ENCODE measurements at regions not wholly inside any gene's neighbourhood (a gene's known extent, or its start where the extent isn't known, plus 50 kb on each side); places are given as distances from the start of the nearest gene placed in this dataset.
A peak's percentile ranks its signal among the peaks of the same experiment; 100 is the strongest.

DNA sequence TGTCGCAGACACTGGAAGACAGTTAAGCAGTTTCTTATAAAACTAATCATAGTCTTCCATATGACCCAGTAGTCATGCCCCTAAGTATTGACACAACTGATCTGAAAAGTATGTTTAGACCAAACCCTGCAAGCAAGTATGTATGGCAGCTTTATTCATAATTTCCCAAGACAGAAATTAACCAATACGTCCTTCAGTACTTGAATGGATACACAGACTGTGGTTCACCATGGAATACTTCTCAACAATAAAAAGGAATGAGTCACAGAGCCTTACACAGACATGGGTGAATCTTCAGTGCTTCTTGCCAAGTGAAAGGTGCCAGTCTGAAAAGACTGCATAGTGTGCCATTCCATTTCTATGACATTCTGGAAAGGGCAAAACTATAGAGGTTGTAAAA is 50.2 kb upstream of the AKR1E2 start:
- Histone ChIP-seq H3K27ac (ENCODE audit: low read length) (no peak overlapping the region), H3K4me1 (ENCODE audit: control insufficient read depth in 1 of 2, extremely low read depth in 1 of 2, insufficient read depth in 2 of 2, low read length in 2 of 2) (no peaks in the 10 kb centered on the region), H3K36me3 (ENCODE audit: control insufficient read depth in 2 of 2, extremely low read depth in 1 of 2, insufficient read depth in 1 of 2, low read length in 1 of 2) (no peaks in the 10 kb centered on the region), H3K27me3 (replicated peaks in 1 of 2; ENCODE audit: control insufficient read depth in 2 of 2, extremely low read depth in 1 of 2, insufficient read depth in 2 of 2, low read length in 1 of 2) (no peaks in the 10 kb centered on the region), H3K4me3 (ENCODE audit: control insufficient read depth in 1 of 2, extremely low read depth in 1 of 2, low read length in 1 of 2) (no peak overlapping the region), H3K9me3 (no peaks in the 10 kb centered on the region)
- ChIA-PET CTCF (interaction anchor here in 1 of 2 donors (0.7 kb wide), 1 partner anchor 1496 kb away, joined by 4 read pairs; no protein-coding TSS in a partner anchor), POLR2A (no interaction called here)
- H3K9me3 Mint-ChIP-seq: no peaks in the 10 kb centered on the region
- ATAC-seq (replicated peaks in 1 of 4) (no peak), DNase-seq (no peak)
- 67% methylated on average over 1 of the region's 2 CpGs for whole genome bisulfite sequencing (ENCODE audit: insufficient coverage)
- H3K27ac Mint-ChIP-seq: no peak overlapping the region
- H3K27me3 Mint-ChIP-seq: peaks cover 28 to 47% of the 10 kb centered on the region in 2 donors
- H3K4me1 Mint-ChIP-seq: no peaks in the 10 kb centered on the region
- H3K4me3 Mint-ChIP-seq: no peak overlapping the region
- H3K36me3 Mint-ChIP-seq: no peaks in the 10 kb centered on the region

DNA sequence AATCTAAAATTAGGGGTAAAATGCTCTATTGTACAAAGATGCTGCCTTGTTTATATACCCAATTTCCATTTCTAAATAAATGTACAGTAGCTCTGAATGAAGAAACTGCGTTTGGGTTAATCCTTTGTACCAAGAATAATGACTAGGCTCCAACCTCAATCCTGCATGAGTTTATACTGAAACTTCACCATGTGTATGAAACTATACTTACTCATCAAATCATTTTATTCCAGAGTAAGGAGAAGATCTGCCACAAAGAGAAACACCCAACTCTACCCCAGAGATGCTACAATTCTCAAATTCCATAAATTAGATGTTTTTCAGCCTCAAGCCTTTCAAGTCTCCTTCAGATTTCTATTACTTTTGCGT is 53.8 kb upstream of the AKR1E2 start:
- peaks cover 38 to 45% of the 10 kb centered on the region in 2 donors for H3K27me3 Mint-ChIP-seq
- Histone ChIP-seq H3K4me1 (ENCODE audit: control insufficient read depth in 1 of 2, extremely low read depth in 1 of 2, insufficient read depth in 2 of 2, low read length in 2 of 2) (no peaks in the 10 kb centered on the region), H3K27ac (ENCODE audit: low read length) (no peak overlapping the region), H3K27me3 (replicated peaks in 1 of 2; ENCODE audit: control insufficient read depth in 2 of 2, extremely low read depth in 1 of 2, insufficient read depth in 2 of 2, low read length in 1 of 2) (no peaks in the 10 kb centered on the region), H3K36me3 (ENCODE audit: control insufficient read depth in 2 of 2, extremely low read depth in 1 of 2, insufficient read depth in 1 of 2, low read length in 1 of 2) (no peaks in the 10 kb centered on the region), H3K4me3 (ENCODE audit: control insufficient read depth in 1 of 2, extremely low read depth in 1 of 2, low read length in 1 of 2) (no peak overlapping the region), H3K9me3 (no peaks in the 10 kb centered on the region)
- no peak overlapping the region for H3K4me3 Mint-ChIP-seq
- no peaks in the 10 kb centered on the region for H3K4me1 Mint-ChIP-seq
- no peaks in the 10 kb centered on the region for H3K36me3 Mint-ChIP-seq
- POLR2A ChIA-PET: no interaction called here
- H3K9me3 Mint-ChIP-seq: no peaks in the 10 kb centered on the region
- H3K27ac Mint-ChIP-seq: no peak overlapping the region
- DNase-seq: no peak
- no peak for ATAC-seq (replicated peaks in 1 of 4)
- CTCF ChIA-PET: interaction anchor here in 1 of 2 donors (1.9 kb wide), 1 partner anchor 1575 kb away, joined by 4 read pairs; no protein-coding TSS in a partner anchor
- WGBS (ENCODE audit: insufficient coverage): no CpG with 5 or more reads among the region's 2 CpGs

DNA sequence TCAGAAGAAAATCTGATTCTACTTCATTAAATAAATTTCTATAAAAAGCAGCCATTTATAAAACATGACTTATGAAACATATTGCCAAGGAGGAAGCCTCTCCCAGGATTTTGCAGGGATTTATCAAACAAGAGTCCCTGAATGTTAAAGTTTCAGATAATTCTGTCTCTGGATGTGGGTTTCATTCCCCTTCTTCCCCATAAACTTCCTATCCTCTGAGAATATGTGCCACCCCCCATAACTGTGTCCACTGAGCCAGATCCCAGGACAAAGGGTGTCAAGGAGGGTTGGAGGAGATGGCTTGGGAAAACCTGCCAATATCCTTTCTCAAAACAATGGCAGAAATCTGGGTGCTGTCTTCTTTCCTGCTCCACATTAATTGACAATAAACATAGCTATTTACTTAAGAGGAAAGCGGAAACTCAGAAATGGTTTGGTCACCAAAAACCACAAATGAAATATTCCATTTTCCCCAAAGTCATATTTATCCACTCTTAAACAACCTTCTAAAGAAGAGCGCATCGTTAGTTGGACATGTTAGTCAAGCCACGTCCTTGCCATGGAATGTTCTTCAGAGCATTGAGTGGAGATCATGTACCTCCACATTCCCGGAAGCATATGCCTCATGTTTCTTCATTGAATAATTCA is 54.3 kb upstream of the AKR1E2 start:
- peaks cover 37 to 44% of the 10 kb centered on the region in 2 donors for H3K27me3 Mint-ChIP-seq
- no peak overlapping the region for H3K27ac Mint-ChIP-seq
- H3K9me3 Mint-ChIP-seq: no peaks in the 10 kb centered on the region
- H3K36me3 Mint-ChIP-seq: no peaks in the 10 kb centered on the region
- ChIA-PET CTCF (interaction anchor here in 1 of 2 donors (1.9 kb wide), 1 partner anchor 1574 kb away, joined by 4 read pairs; no protein-coding TSS in a partner anchor), POLR2A (no interaction called here)
- DNase-seq (no peak), ATAC-seq (replicated peaks in 1 of 4) (no peak)
- Histone ChIP-seq H3K9me3 (no peaks in the 10 kb centered on the region), H3K4me1 (ENCODE audit: control insufficient read depth in 1 of 2, extremely low read depth in 1 of 2, insufficient read depth in 2 of 2, low read length in 2 of 2) (no peaks in the 10 kb centered on the region), H3K36me3 (ENCODE audit: control insufficient read depth in 2 of 2, extremely low read depth in 1 of 2, insufficient read depth in 1 of 2, low read length in 1 of 2) (no peaks in the 10 kb centered on the region), H3K27me3 (replicated peaks in 1 of 2; ENCODE audit: control insufficient read depth in 2 of 2, extremely low read depth in 1 of 2, insufficient read depth in 2 of 2, low read length in 1 of 2) (no peaks in the 10 kb centered on the region), H3K27ac (ENCODE audit: low read length) (no peak overlapping the region), H3K4me3 (ENCODE audit: control insufficient read depth in 1 of 2, extremely low read depth in 1 of 2, low read length in 1 of 2) (no peak overlapping the region)
- no peaks in the 10 kb centered on the region for H3K4me1 Mint-ChIP-seq
- no peak overlapping the region for H3K4me3 Mint-ChIP-seq
- WGBS (ENCODE audit: insufficient coverage): 80% methylated on average over 1 of the region's 5 CpGs

DNA sequence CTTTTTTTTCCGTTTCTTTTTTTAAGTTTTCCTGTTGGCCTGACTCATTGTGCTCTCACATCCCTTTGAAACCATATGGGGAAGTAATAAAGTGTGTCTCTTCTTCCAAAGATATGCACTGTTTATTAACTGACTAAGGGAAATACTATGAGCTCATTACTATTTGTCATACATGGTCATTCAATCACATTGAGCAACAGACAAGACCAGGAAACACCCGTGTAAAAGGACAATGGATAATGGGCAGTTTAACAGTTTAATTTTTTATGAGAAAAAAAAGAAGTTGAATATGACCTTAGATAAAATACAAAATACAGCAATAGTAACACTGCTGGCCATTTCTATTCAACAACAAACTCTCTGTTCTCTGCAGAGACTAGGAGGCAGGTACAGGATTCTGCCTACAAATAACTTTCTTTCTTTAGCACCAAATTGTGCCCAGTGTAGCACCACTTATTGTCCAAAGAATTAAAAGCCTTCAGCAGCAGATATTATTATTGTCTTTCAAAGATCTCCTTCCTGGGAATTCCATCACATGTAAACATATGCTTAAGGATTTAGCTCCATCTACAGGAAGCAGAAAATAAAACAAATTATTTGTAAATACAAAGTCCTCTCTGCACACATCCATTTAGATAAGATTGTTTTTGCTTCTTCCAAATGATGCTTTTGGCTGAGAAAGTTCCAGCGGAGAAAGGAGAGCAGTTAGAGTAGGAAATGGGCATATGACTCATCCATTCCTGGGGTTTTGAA is 55.0 kb upstream of the AKR1E2 start:
- peaks cover 34 to 43% of the 10 kb centered on the region in 2 donors for H3K27me3 Mint-ChIP-seq
- CTCF ChIA-PET: interaction anchor here in 1 of 2 donors (1.9 kb wide), 1 partner anchor 1573 kb away, joined by 4 read pairs; no protein-coding TSS in a partner anchor
- no CpG with 5 or more reads among the region's 3 CpGs for WGBS (ENCODE audit: insufficient coverage)

DNA sequence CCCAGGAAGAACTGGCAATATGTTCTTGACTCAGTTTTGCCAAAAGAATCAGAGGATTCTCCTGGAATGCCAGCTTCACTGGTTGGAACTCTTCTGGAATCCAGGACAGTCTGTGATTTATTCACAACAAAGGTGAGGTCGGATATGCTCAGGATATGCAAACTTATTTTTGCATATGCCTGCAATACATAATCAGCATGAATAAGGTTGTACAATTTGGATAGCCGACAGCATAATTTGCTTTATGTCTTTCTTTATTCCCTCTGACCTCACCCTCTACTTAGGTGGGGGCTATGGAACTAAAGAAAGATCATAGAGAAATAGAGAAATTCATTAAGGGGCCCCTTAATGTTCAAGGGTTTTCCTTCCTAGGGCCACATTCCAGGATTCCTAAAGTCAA is 57.6 kb upstream of the AKR1E2 start:
- no peaks in the 10 kb centered on the region for H3K36me3 ChIP-seq (ENCODE audit: control insufficient read depth in 2 of 2, extremely low read depth in 1 of 2, insufficient read depth in 1 of 2, low read length in 1 of 2)
- no peak overlapping the region for H3K27ac ChIP-seq (ENCODE audit: low read length)
- H3K4me3 ChIP-seq (ENCODE audit: control insufficient read depth in 1 of 2, extremely low read depth in 1 of 2, low read length in 1 of 2): no peak overlapping the region
- peaks cover 22 to 38% of the 10 kb centered on the region in 2 donors for H3K27me3 Mint-ChIP-seq
- no peaks in the 10 kb centered on the region for H3K36me3 Mint-ChIP-seq
- no peaks in the 10 kb centered on the region for H3K9me3 ChIP-seq
- ATAC-seq (replicated peaks in 1 of 4): no peak
- no peak for DNase-seq
- H3K9me3 Mint-ChIP-seq: no peaks in the 10 kb centered on the region
- H3K4me1 Mint-ChIP-seq: no peaks in the 10 kb centered on the region
- H3K4me3 Mint-ChIP-seq: no peak overlapping the region
- ChIA-PET POLR2A (no interaction called here), CTCF (no interaction called here)
- no peak overlapping the region for H3K27ac Mint-ChIP-seq
- no peaks in the 10 kb centered on the region for H3K4me1 ChIP-seq (ENCODE audit: control insufficient read depth in 1 of 2, extremely low read depth in 1 of 2, insufficient read depth in 2 of 2, low read length in 2 of 2)
- no CpG with 5 or more reads among the region's 2 CpGs for WGBS (ENCODE audit: insufficient coverage)
- H3K27me3 ChIP-seq (replicated peaks in 1 of 2; ENCODE audit: control insufficient read depth in 2 of 2, extremely low read depth in 1 of 2, insufficient read depth in 2 of 2, low read length in 1 of 2): no peaks in the 10 kb centered on the region

More for the DNA sequence above, 55.0 kb upstream of the AKR1E2 start:
- H3K4me3 ChIP-seq (ENCODE audit: control insufficient read depth in 1 of 2, extremely low read depth in 1 of 2, low read length in 1 of 2): no peak overlapping the region
- H3K4me1 ChIP-seq (ENCODE audit: control insufficient read depth in 1 of 2, extremely low read depth in 1 of 2, insufficient read depth in 2 of 2, low read length in 2 of 2): no peaks in the 10 kb centered on the region
- no peak overlapping the region for H3K27ac ChIP-seq (ENCODE audit: low read length)
- no peaks in the 10 kb centered on the region for H3K36me3 Mint-ChIP-seq
- no peaks in the 10 kb centered on the region for H3K9me3 Mint-ChIP-seq
- H3K27me3 ChIP-seq (replicated peaks in 1 of 2; ENCODE audit: control insufficient read depth in 2 of 2, extremely low read depth in 1 of 2, insufficient read depth in 2 of 2, low read length in 1 of 2): no peaks in the 10 kb centered on the region
- ATAC-seq (replicated peaks in 1 of 4) (no peak), DNase-seq (no peak)
- POLR2A ChIA-PET: no interaction called here
- no peak overlapping the region for H3K27ac Mint-ChIP-seq
- H3K9me3 ChIP-seq: no peaks in the 10 kb centered on the region
- no peak overlapping the region for H3K4me3 Mint-ChIP-seq
- H3K4me1 Mint-ChIP-seq: no peaks in the 10 kb centered on the region
- no peaks in the 10 kb centered on the region for H3K36me3 ChIP-seq (ENCODE audit: control insufficient read depth in 2 of 2, extremely low read depth in 1 of 2, insufficient read depth in 1 of 2, low read length in 1 of 2)

DNA sequence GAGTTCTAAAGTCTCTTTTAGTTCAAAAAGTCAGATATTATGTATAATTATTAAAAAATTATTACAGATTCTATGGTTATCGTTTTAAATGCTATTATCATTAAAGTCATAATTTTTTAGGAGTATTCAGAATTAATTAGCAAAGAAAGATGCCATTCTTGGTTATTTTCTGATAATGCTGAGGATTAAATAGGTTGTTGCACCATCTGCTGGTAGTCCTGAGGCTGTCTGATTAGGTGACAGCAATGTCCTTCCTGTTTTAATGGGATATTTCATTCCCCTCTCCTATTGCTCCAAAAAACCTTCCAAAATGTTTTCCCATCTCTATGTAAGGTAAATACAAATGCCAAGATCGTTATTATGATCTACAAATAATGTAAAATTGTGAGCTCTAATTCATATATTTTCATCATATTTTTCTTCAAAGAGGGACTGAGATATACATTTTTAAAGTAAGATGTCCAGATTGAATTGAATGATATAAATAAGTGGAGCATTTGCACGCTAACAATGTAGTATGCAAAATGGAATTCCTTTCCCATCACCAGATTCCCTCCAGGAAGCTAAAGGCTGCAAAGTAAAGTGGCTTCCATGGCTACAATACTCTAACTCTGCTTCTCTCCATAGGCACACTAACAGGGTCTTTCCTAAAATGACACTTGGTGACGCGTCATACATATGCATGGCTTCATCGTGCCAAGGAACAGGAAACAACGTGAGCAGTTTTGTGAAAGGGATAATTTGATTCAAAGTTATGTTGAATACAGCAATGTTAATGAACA is 58.8 kb upstream of the AKR1E2 start:
- Histone ChIP-seq H3K27ac (ENCODE audit: low read length) (no peak overlapping the region), H3K4me1 (ENCODE audit: control insufficient read depth in 1 of 2, extremely low read depth in 1 of 2, insufficient read depth in 2 of 2, low read length in 2 of 2) (no peaks in the 10 kb centered on the region), H3K4me3 (ENCODE audit: control insufficient read depth in 1 of 2, extremely low read depth in 1 of 2, low read length in 1 of 2) (no peak overlapping the region), H3K9me3 (no peaks in the 10 kb centered on the region), H3K36me3 (ENCODE audit: control insufficient read depth in 2 of 2, extremely low read depth in 1 of 2, insufficient read depth in 1 of 2, low read length in 1 of 2) (no peaks in the 10 kb centered on the region), H3K27me3 (replicated peaks in 1 of 2; ENCODE audit: control insufficient read depth in 2 of 2, extremely low read depth in 1 of 2, insufficient read depth in 2 of 2, low read length in 1 of 2) (no peaks in the 10 kb centered on the region)
- Mint-ChIP-seq H3K36me3 (no peaks in the 10 kb centered on the region), H3K9me3 (no peaks in the 10 kb centered on the region), H3K4me3 (no peak overlapping the region), H3K27me3 (peaks cover 17 to 33% of the 10 kb centered on the region in 2 donors), H3K27ac (no peak overlapping the region), H3K4me1 (no peaks in the 10 kb centered on the region)
- POLR2A ChIA-PET: no interaction called here
- DNase-seq: peak in 5 of 35 experiments; percentile 1 to 51 (median 3)
- no CpG with 5 or more reads among the region's 7 CpGs for WGBS (ENCODE audit: insufficient coverage)
- no peak for ATAC-seq (replicated peaks in 1 of 4)
- CTCF ChIA-PET: interaction anchor here (0.6 to 3.9 kb wide), 4 partner anchors 790 to 1574 kb away, joined by 3 to 17 read pairs (median 4); no protein-coding TSS in a partner anchor
